HFF-Myc (cell line): ENCODE measurements at regions not wholly inside any gene's neighbourhood (a gene's known extent, or its start where the extent isn't known, plus 50 kb on each side); places are given as distances from the start of the nearest gene placed in this dataset.

Source experiments
- DNase-seq: peaks from one replicate; pipeline ENCODE4 v3.0.0-alpha.2; 2011; ENCODE audit warnings: low read depth; ENCODE audit errors: extremely low read depth
- H3K4me3 ChIP-seq: replicated peaks from 2 replicates; pipeline ENCODE4 v1.5.1; 2011; ENCODE audit warnings: low read depth, mild to moderate bottlenecking, control low read depth, low read length
- CTCF ChIP-seq: IDR thresholded peaks from 2 replicates; pipeline ENCODE4 v1.5.1; 2012; ENCODE audit warnings: mild to moderate bottlenecking, low read depth, low read length, control low read depth; ENCODE audit errors: missing control alignments

GRCh38 chr11:86726118-86726753 lies 53.8 kb upstream of the ME3 start:
- no peak overlapping the region for H3K4me3 ChIP-seq
- no peak for DNase-seq
- TF ChIP-seq CTCF = no peak

GRCh38 chr11:86724137-86724536 lies 51.7 kb upstream of the ME3 start:
- no peak for DNase-seq
- TF ChIP-seq CTCF = no peak
- H3K4me3 ChIP-seq = no peak overlapping the region

GRCh38 chr11:86723281-86723680 lies 50.9 kb upstream of the ME3 start:
- DNase-seq = no peak
- no peak overlapping the region for H3K4me3 ChIP-seq
- no peak for TF ChIP-seq CTCF

GRCh38 chr11:86722748-86723147 lies 50.3 kb upstream of the ME3 start:
- TF ChIP-seq CTCF = no peak
- no peak for DNase-seq
- H3K4me3 ChIP-seq = no peak overlapping the region
